Right lobe of liver (tissue), 4 donors: ENCODE measurements at regions not wholly inside any gene's neighbourhood (a gene's known extent, or its start where the extent isn't known, plus 50 kb on each side); places are given as distances from the start of the nearest gene placed in this dataset.
"Not testable (repeated sequence)": the region's sequence is repeated elsewhere in the genome, so short reads cannot be mapped to it uniquely, and the experiment has no call there.

Experiments
- POLR2A ChIP-seq: fragments of 450-650 bp; IDR thresholded peaks from one replicate; pipeline ENCODE4 v1.6.1; 2017; ENCODE audit warnings: antibody characterized with exemption, mild to moderate bottlenecking
- TF ChIP-seq, protein P1 (sequence below), 4 donors: fragments of 200-600 bp in 3 of 4; fragments of 450-650 bp in 1 of 4; IDR thresholded peaks; one replicate each; pipeline versions ENCODE4 v1.5.1 to v1.8.0; 2016 to 2022; ENCODE audit warnings: antibody characterized with exemption in 4 of 4, mild to moderate bottlenecking in 2 of 4
- donor health status: DM: no; HTN: no; CAD: no.
- donor health status: DM: no; HTN: no; CAD: no.
- donor health status: DM: no; HTN: yes; CAD: no.

- not testable (repeated sequence) for TF ChIP-seq POLR2A
- TF ChIP-seq, protein P1, sequence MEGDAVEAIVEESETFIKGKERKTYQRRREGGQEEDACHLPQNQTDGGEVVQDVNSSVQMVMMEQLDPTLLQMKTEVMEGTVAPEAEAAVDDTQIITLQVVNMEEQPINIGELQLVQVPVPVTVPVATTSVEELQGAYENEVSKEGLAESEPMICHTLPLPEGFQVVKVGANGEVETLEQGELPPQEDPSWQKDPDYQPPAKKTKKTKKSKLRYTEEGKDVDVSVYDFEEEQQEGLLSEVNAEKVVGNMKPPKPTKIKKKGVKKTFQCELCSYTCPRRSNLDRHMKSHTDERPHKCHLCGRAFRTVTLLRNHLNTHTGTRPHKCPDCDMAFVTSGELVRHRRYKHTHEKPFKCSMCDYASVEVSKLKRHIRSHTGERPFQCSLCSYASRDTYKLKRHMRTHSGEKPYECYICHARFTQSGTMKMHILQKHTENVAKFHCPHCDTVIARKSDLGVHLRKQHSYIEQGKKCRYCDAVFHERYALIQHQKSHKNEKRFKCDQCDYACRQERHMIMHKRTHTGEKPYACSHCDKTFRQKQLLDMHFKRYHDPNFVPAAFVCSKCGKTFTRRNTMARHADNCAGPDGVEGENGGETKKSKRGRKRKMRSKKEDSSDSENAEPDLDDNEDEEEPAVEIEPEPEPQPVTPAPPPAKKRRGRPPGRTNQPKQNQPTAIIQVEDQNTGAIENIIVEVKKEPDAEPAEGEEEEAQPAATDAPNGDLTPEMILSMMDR (IDR thresholded peaks at IDR 0.05): not testable (repeated sequence)
Observed at GRCh38 chr2:189243843-189244242, 64.3 kb upstream of the COL5A2 start.
